ENCODE measurements at regions not wholly inside any gene's neighbourhood (a gene's known extent, or its start where the extent isn't known, plus 50 kb on each side); places are given as distances from the start of the nearest gene placed in this dataset.

GRCh38 chr4:59644765-59645164, 1555.4 kb upstream of the ADGRL3 start:
- 92 to 96% (median 94%) methylated on average over 3 of the region's 3 CpGs for WGBS, 5 donors

DNA sequence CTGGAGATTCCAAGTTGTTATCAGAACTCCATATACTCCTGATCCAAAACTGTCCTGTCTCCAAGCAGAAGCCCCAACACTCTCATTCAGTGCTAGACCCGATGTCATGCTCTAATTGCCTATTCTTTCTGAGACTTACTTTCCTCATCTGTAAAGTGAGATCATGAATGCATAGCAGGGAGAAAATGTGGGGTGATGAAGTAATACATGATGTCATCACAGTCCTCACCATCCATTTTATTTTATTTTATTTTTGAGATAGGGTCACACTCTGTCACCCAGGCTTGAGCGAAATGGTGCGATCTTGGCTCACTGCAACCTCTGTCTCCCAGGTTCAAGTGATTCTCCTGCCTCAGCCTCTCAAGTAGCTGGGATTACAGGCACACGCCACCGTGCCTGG, 1554.0 kb upstream of the ADGRL3 start:
- no peak overlapping the region for H3K4me3 ChIP-seq
- WGBS, 5 donors: 93 to 98% (median 96%) methylated on average over 5 of the region's 5 CpGs
- H3K4me1 ChIP-seq: no peaks in the 10 kb centered on the region
- H3K27me3 ChIP-seq: no peaks in the 10 kb centered on the region
- no peak for TF ChIP-seq EP300 (IDR thresholded peaks at IDR 0.05)
- TF ChIP-seq, protein P1, sequence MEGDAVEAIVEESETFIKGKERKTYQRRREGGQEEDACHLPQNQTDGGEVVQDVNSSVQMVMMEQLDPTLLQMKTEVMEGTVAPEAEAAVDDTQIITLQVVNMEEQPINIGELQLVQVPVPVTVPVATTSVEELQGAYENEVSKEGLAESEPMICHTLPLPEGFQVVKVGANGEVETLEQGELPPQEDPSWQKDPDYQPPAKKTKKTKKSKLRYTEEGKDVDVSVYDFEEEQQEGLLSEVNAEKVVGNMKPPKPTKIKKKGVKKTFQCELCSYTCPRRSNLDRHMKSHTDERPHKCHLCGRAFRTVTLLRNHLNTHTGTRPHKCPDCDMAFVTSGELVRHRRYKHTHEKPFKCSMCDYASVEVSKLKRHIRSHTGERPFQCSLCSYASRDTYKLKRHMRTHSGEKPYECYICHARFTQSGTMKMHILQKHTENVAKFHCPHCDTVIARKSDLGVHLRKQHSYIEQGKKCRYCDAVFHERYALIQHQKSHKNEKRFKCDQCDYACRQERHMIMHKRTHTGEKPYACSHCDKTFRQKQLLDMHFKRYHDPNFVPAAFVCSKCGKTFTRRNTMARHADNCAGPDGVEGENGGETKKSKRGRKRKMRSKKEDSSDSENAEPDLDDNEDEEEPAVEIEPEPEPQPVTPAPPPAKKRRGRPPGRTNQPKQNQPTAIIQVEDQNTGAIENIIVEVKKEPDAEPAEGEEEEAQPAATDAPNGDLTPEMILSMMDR (IDR thresholded peaks at IDR 0.05): no peak
- no peak for TF ChIP-seq POLR2AphosphoS5 (IDR thresholded peaks at IDR 0.05)
- no peak for TF ChIP-seq POLR2A (IDR thresholded peaks at IDR 0.05)
- no peaks in the 10 kb centered on the region for H3K9me3 ChIP-seq
- H3K36me3 ChIP-seq: no peaks in the 10 kb centered on the region
- intact Hi-C loops (cut with DNase I; ENCODE audit: low total_unique reads): no loop called here
- no peak for DNase-seq
- H3K27ac ChIP-seq: no peak overlapping the region

More at GRCh38 chr4:59644765-59645164, 1555.4 kb upstream of the ADGRL3 start:
- Histone ChIP-seq H3K4me1 (no peaks in the 10 kb centered on the region), H3K27me3 (no peaks in the 10 kb centered on the region), H3K27ac (no peak overlapping the region), H3K36me3 (no peaks in the 10 kb centered on the region), H3K9me3 (no peaks in the 10 kb centered on the region), H3K4me3 (no peak overlapping the region)
- TF ChIP-seq, protein P1 (IDR thresholded peaks at IDR 0.05): no peak
- TF ChIP-seq POLR2AphosphoS5 (IDR thresholded peaks at IDR 0.05): no peak
- TF ChIP-seq EP300 (IDR thresholded peaks at IDR 0.05): no peak
- no peak for TF ChIP-seq POLR2A (IDR thresholded peaks at IDR 0.05)
- intact Hi-C loops (cut with DNase I; ENCODE audit: low total_unique reads): no loop called here
- DNase-seq: no peak

GRCh38 chr4:59647011-59647410, 1553.1 kb upstream of the ADGRL3 start:
- DNase-seq: no peak
- intact Hi-C loops (cut with DNase I; ENCODE audit: low total_unique reads): no loop called here
- no peaks in the 10 kb centered on the region for H3K36me3 ChIP-seq
- 66 to 80% (median 73%) methylated on average over 2 of the region's 2 CpGs for WGBS, 5 donors
- H3K4me1 ChIP-seq: no peaks in the 10 kb centered on the region
- no peak overlapping the region for H3K4me3 ChIP-seq
- H3K27me3 ChIP-seq: no peaks in the 10 kb centered on the region
- no peak overlapping the region for H3K27ac ChIP-seq
- no peaks in the 10 kb centered on the region for H3K9me3 ChIP-seq
- TF ChIP-seq POLR2AphosphoS5 (IDR thresholded peaks at IDR 0.05) (no peak), POLR2A (IDR thresholded peaks at IDR 0.05) (no peak), EP300 (IDR thresholded peaks at IDR 0.05) (no peak)
- TF ChIP-seq, protein P1 (IDR thresholded peaks at IDR 0.05): no peak

DNA sequence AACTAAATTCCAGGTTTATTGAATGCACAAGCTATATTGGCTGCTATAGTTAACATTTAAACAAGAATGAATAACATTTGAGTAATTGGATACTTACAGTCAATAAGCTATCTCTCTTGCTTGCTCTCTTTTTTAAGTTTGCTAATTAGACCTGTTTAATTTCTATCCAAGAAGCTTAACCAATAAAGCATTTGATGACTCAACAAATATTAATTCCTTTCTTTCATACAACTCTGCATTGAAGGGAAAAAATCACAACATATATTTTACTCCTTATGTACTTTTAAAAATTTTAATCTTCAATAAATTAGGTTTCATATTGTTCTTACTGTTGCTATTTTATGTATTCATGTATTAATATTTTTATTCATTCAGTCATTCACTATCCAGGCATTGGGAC, 1552.6 kb upstream of the ADGRL3 start:
- H3K4me1 ChIP-seq: no peaks in the 10 kb centered on the region
- DNase-seq: no peak
- no peaks in the 10 kb centered on the region for H3K9me3 ChIP-seq
- H3K4me3 ChIP-seq: no peak overlapping the region
- intact Hi-C loops (cut with DNase I; ENCODE audit: low total_unique reads): no loop called here
- TF ChIP-seq POLR2AphosphoS5 (IDR thresholded peaks at IDR 0.05) (no peak), POLR2A (IDR thresholded peaks at IDR 0.05) (no peak), EP300 (IDR thresholded peaks at IDR 0.05) (no peak)
- TF ChIP-seq, protein P1 (IDR thresholded peaks at IDR 0.05): no peak
- H3K36me3 ChIP-seq: no peaks in the 10 kb centered on the region
- H3K27ac ChIP-seq: no peak overlapping the region
- H3K27me3 ChIP-seq: no peaks in the 10 kb centered on the region
